ENCODE measurements at regions not wholly inside any gene's neighbourhood (a gene's known extent, or its start where the extent isn't known, plus 50 kb on each side); places are given as distances from the start of the nearest gene placed in this dataset.

DNA sequence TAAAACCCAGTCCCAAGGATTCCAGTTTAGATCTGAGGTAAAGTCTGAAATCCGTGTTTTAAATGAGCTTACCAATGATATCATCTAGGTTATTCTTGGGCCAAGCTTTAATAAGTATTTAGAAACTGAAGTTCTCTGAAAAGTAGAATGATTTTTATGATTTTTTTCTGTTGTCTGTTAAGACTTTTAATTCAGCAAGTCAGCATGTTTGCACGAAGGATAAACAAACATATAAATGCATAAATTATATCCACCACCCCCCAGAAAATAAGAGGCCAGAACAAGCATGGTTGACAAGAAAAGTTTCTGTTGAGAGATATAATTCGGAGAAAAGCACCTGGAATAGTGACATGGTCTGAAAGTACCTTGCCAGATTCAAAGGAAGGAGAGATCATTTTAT lies 655.7 kb downstream of the NOVA1 start:
- H3K79me2 ChIP-seq (ENCODE audit: low read length), result no peaks in the 10 kb centered on the region
- no peaks in the 10 kb centered on the region for H4K20me1 ChIP-seq (ENCODE audit: insufficient read depth, low read length)
- H3K27ac ChIP-seq (ENCODE audit: low read length), result no peak overlapping the region
- H3K9ac ChIP-seq (ENCODE audit: low read length), result no peak overlapping the region
- peaks cover 4% of the 10 kb centered on the region; the same call in 1 of the 2 replicates for H3K27me3 ChIP-seq (ENCODE audit: low read depth, low read length)
- no peaks in the 10 kb centered on the region for H3K4me1 ChIP-seq (ENCODE audit: low read length)
- H3K36me3 ChIP-seq (replicated peaks; ENCODE audit: low read depth, low read length), result no peaks in the 10 kb centered on the region
- TF ChIP-seq EZH2phosphoT487 (IDR thresholded peaks at IDR 0.05; ENCODE audit: low read depth), result no peak
- TF ChIP-seq, protein P1, sequence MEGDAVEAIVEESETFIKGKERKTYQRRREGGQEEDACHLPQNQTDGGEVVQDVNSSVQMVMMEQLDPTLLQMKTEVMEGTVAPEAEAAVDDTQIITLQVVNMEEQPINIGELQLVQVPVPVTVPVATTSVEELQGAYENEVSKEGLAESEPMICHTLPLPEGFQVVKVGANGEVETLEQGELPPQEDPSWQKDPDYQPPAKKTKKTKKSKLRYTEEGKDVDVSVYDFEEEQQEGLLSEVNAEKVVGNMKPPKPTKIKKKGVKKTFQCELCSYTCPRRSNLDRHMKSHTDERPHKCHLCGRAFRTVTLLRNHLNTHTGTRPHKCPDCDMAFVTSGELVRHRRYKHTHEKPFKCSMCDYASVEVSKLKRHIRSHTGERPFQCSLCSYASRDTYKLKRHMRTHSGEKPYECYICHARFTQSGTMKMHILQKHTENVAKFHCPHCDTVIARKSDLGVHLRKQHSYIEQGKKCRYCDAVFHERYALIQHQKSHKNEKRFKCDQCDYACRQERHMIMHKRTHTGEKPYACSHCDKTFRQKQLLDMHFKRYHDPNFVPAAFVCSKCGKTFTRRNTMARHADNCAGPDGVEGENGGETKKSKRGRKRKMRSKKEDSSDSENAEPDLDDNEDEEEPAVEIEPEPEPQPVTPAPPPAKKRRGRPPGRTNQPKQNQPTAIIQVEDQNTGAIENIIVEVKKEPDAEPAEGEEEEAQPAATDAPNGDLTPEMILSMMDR (IDR thresholded peaks at IDR 0.05; ENCODE audit: low read depth, low read length), result no peak
- no peaks in the 10 kb centered on the region for H3K9me3 ChIP-seq (ENCODE audit: insufficient read depth, low read length)
- no peak overlapping the region for H3K4me3 ChIP-seq (ENCODE audit: low read length)
- H3K4me2 ChIP-seq (ENCODE audit: low read length), result no peak overlapping the region
- H2AFZ ChIP-seq (ENCODE audit: low read depth, low read length), result no peak overlapping the region

DNA sequence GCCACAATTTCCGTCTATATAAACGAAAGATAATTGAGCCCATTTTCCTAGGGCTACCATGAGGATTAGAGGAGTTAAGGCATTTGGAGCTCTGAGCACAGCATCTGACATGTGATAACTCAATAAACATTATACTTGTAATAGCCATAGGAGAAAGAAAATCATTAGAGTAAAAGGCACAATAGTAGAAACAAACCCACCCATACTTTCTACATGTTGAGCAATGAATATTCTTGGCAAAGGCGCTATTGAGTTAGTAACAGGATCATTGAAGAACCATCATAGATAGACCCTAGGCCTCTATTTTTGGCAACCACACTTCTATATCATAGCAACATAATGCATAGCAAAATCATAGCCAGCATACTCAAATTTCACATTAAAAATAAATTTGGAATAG lies 664.1 kb downstream of the NOVA1 start:
- H3K27ac ChIP-seq (ENCODE audit: low read length), result no peak overlapping the region
- H3K4me2 ChIP-seq (ENCODE audit: low read length), result no peak overlapping the region
- no peaks in the 10 kb centered on the region for H3K36me3 ChIP-seq (replicated peaks; ENCODE audit: low read depth, low read length)
- H2AFZ ChIP-seq (ENCODE audit: low read depth, low read length), result no peak overlapping the region
- TF ChIP-seq, protein P1 (IDR thresholded peaks at IDR 0.05; ENCODE audit: low read depth, low read length), result no peak
- no peak for TF ChIP-seq EZH2phosphoT487 (IDR thresholded peaks at IDR 0.05; ENCODE audit: low read depth)
- no peak overlapping the region for H3K9ac ChIP-seq (ENCODE audit: low read length)
- no peaks in the 10 kb centered on the region for H3K79me2 ChIP-seq (ENCODE audit: low read length)
- no peaks in the 10 kb centered on the region for H4K20me1 ChIP-seq (ENCODE audit: insufficient read depth, low read length)
- H3K27me3 ChIP-seq (ENCODE audit: low read depth, low read length), result no peaks in the 10 kb centered on the region
- H3K4me1 ChIP-seq (ENCODE audit: low read length), result no peaks in the 10 kb centered on the region
- H3K9me3 ChIP-seq (ENCODE audit: insufficient read depth, low read length), result no peaks in the 10 kb centered on the region
- no peak overlapping the region for H3K4me3 ChIP-seq (ENCODE audit: low read length)

DNA sequence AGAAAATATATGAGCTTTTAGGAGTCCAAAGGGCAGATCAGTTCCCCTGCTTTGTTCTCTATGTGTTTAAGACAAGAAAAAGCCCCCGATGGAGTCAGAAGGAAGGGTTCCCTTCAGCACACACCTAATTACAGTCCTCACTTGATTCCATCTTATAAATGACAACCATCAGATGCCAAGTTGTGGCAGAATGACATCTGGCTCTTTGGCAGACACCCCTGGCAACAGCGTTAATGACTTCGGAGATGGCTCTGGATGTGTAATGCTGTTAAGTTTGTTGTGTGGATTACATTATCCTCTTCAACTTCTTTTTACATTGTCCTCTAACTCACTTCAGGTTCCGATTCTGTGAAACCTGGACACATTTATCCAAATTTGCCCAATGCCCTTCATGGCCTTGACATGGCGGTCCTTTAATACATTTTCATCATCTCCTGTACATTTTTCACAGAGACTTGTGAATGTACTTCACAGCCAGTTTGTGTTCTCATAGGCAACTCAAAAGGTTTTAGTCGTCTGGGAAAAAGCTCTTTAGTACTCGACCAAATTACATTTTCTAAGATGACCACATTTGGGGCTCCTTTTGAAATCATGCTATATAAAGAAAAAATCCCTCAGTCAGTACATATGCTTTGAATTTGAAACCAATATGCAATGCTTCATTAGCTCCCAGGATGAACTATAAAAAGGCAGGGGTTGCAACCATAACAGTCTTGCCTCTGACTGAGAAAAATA lies 667.8 kb downstream of the NOVA1 start:
- H2AFZ ChIP-seq (ENCODE audit: low read depth, low read length), result no peak overlapping the region
- no peak overlapping the region for H3K4me2 ChIP-seq (ENCODE audit: low read length)
- H4K20me1 ChIP-seq (ENCODE audit: insufficient read depth, low read length), result no peaks in the 10 kb centered on the region
- H3K9ac ChIP-seq (ENCODE audit: low read length), result no peak overlapping the region
- H3K79me2 ChIP-seq (ENCODE audit: low read length), result no peaks in the 10 kb centered on the region
- H3K9me3 ChIP-seq (ENCODE audit: insufficient read depth, low read length), result no peaks in the 10 kb centered on the region
- no peaks in the 10 kb centered on the region for H3K27me3 ChIP-seq (ENCODE audit: low read depth, low read length)
- no peaks in the 10 kb centered on the region for H3K36me3 ChIP-seq (replicated peaks; ENCODE audit: low read depth, low read length)
- no peaks in the 10 kb centered on the region for H3K4me1 ChIP-seq (ENCODE audit: low read length)
- no peak for TF ChIP-seq EZH2phosphoT487 (IDR thresholded peaks at IDR 0.05; ENCODE audit: low read depth)
- TF ChIP-seq, protein P1 (IDR thresholded peaks at IDR 0.05; ENCODE audit: low read depth, low read length), result no peak
- H3K4me3 ChIP-seq (ENCODE audit: low read length), result no peak overlapping the region
- no peak overlapping the region for H3K27ac ChIP-seq (ENCODE audit: low read length)

DNA sequence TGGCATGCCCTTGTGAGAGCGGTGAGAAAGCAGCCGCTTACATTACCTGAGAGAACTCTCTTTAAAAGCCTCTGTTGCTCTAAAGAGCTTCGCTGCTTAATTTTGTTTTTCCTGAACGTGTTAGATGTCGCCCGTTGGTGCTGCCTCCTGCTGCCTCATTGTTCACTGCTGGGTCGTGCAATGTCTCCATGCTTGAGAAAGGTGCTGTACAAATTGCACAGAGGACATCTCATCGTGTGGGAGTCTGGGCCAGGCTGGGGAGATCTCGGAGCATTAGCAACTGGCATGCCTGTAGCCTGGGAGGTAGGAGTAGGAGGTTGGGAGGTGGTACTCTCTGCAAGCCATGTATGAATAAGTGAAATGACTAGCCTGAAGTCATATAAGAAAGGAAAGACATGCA lies 686.0 kb downstream of the NOVA1 start:
- Histone ChIP-seq H3K9ac (ENCODE audit: low read length) (no peak overlapping the region), H2AFZ (ENCODE audit: low read depth, low read length) (no peak overlapping the region), H3K79me2 (ENCODE audit: low read length) (no peaks in the 10 kb centered on the region), H3K27ac (ENCODE audit: low read length) (no peak overlapping the region), H3K36me3 (replicated peaks; ENCODE audit: low read depth, low read length) (no peaks in the 10 kb centered on the region), H3K4me1 (ENCODE audit: low read length) (no peaks in the 10 kb centered on the region), H3K9me3 (ENCODE audit: insufficient read depth, low read length) (no peaks in the 10 kb centered on the region), H3K27me3 (ENCODE audit: low read depth, low read length) (no peaks in the 10 kb centered on the region), H4K20me1 (ENCODE audit: insufficient read depth, low read length) (no peaks in the 10 kb centered on the region), H3K4me3 (ENCODE audit: low read length) (no peak overlapping the region), H3K4me2 (ENCODE audit: low read length) (no peak overlapping the region)
- TF ChIP-seq, protein P1 (IDR thresholded peaks at IDR 0.05; ENCODE audit: low read depth, low read length), result no peak
- no peak for TF ChIP-seq EZH2phosphoT487 (IDR thresholded peaks at IDR 0.05; ENCODE audit: low read depth)
